ENCODE measurements at regions not wholly inside any gene's neighbourhood (a gene's known extent, or its start where the extent isn't known, plus 50 kb on each side); places are given as distances from the start of the nearest gene placed in this dataset.

GRCh38 chr5:93196986-93197385, 384.0 kb downstream of the NR2F1-AS1 start:
- no peaks in the 10 kb centered on the region for H3K36me3 ChIP-seq (ENCODE audit: control insufficient read depth, insufficient read depth, low read length)
- ChIA-PET POLR2A (no interaction called here), CTCF (no interaction called here)
- ATAC-seq (no peak), DNase-seq (ENCODE audit: low read depth, low spot score) (no peak)
- H3K27me3 ChIP-seq (ENCODE audit: control insufficient read depth, insufficient read depth, low read length), result no peaks in the 10 kb centered on the region
- in situ Hi-C loops (cut with HindIII; ENCODE audit: low pct_unique_long_range_greater_than_20kb, low sequenced_read_pairs), result no loop called here
- H3K4me3 ChIP-seq (ENCODE audit: low read depth in 2 of 2, low read length in 2 of 2), result no peak overlapping the region
- peaks cover 18% of the 10 kb centered on the region for H3K4me1 ChIP-seq (ENCODE audit: control insufficient read depth, insufficient read depth, low read length)
- H3K9me3 ChIP-seq (ENCODE audit: control insufficient read depth, insufficient read depth, low read depth, low read length), result no peaks in the 10 kb centered on the region; the same call in 1 of the 2 replicates
- TF ChIP-seq REST (IDR thresholded peaks at IDR 0.05; ENCODE audit: insufficient read depth in 1 of 2, low read depth in 2 of 2, low read length in 1 of 2) (no peak), POLR2AphosphoS5 (IDR thresholded peaks at IDR 0.05; ENCODE audit: low read depth, low read length) (no peak), TCF7L2 (IDR thresholded peaks at IDR 0.05; ENCODE audit: low read depth, low read length) (no peak), SIN3A (IDR thresholded peaks at IDR 0.05; ENCODE audit: borderline replicate concordance, insufficient read depth, low read depth, low read length) (no peak), CTCF (IDR thresholded peaks at IDR 0.05) (no peak)
- intact Hi-C loops (cut with micrococcal nuclease; ENCODE audit: unreplicated experiment), result no loop called here
- no TSS peak for BruUV-seq (replicated peaks)
- no peak overlapping the region; the same call in 1 of the 2 replicates for H3K27ac ChIP-seq (ENCODE audit: low read length)

GRCh38 chr5:93193431-93194347, 387.3 kb downstream of the NR2F1-AS1 start:
- peaks cover 22% of the 10 kb centered on the region for H3K4me1 ChIP-seq (ENCODE audit: control insufficient read depth, insufficient read depth, low read length)
- no peak overlapping the region for H3K4me3 ChIP-seq (ENCODE audit: low read depth in 2 of 2, low read length in 2 of 2)
- TF ChIP-seq REST (IDR thresholded peaks at IDR 0.05; ENCODE audit: insufficient read depth in 1 of 2, low read depth in 2 of 2, low read length in 1 of 2), result no peak
- TF ChIP-seq CTCF (IDR thresholded peaks at IDR 0.05), result no peak
- TF ChIP-seq TCF7L2 (IDR thresholded peaks at IDR 0.05; ENCODE audit: low read depth, low read length), result no peak
- TF ChIP-seq SIN3A (IDR thresholded peaks at IDR 0.05; ENCODE audit: borderline replicate concordance, insufficient read depth, low read depth, low read length), result no peak
- no peak for TF ChIP-seq POLR2AphosphoS5 (IDR thresholded peaks at IDR 0.05; ENCODE audit: low read depth, low read length)
- H3K9me3 ChIP-seq (ENCODE audit: control insufficient read depth, insufficient read depth, low read depth, low read length), result no peaks in the 10 kb centered on the region
- CTCF ChIA-PET, result no interaction called here
- DNase-seq (ENCODE audit: low read depth, low spot score), result no peak
- no peaks in the 10 kb centered on the region for H3K27me3 ChIP-seq (ENCODE audit: control insufficient read depth, insufficient read depth, low read length)
- intact Hi-C loops (cut with micrococcal nuclease; ENCODE audit: unreplicated experiment) (no loop called here), in situ Hi-C loops (cut with HindIII; ENCODE audit: low pct_unique_long_range_greater_than_20kb, low sequenced_read_pairs) (no loop called here)
- peak overlapping the region; percentile 83 for H3K27ac ChIP-seq (ENCODE audit: low read length)
- no peaks in the 10 kb centered on the region for H3K36me3 ChIP-seq (ENCODE audit: control insufficient read depth, insufficient read depth, low read length)
- POLR2A ChIA-PET, result no interaction called here
- no peak for ATAC-seq
- no TSS peak for BruUV-seq (replicated peaks)
